Bone marrow (tissue), 2 donors: ENCODE measurements at regions not wholly inside any gene's neighbourhood (a gene's known extent, or its start where the extent isn't known, plus 50 kb on each side); places are given as distances from the start of the nearest gene placed in this dataset.

ENCODE experiments used
- DNase-seq, 2 donors: peaks; one replicate each; lab custom pipeline; 2025; lab: John Stamatoyannopoulos, UW

- no peak for DNase-seq
Observed at GRCh38 chr18:29693334-29693733, 1349.2 kb downstream of the DSC3 start.

- no peak for DNase-seq
Observed at GRCh38 chr18:29681578-29681977, 1361.0 kb downstream of the DSC3 start.

- no peak for DNase-seq
Observed at GRCh38 chr18:29664278-29665036, 1378.1 kb downstream of the DSC3 start.

GRCh38 chr18:29661924-29662323 lies 1380.6 kb downstream of the DSC3 start:
- DNase-seq, result no peak

- no peak for DNase-seq
Observed at GRCh38 chr18:29660777-29661176, 1381.8 kb downstream of the DSC3 start.

- DNase-seq, result no peak
Observed at GRCh38 chr18:29653671-29654215, 1388.8 kb downstream of the DSC3 start.

GRCh38 chr18:29652797-29653196 lies 1389.7 kb downstream of the DSC3 start:
- no peak for DNase-seq

- no peak for DNase-seq
Observed at GRCh38 chr18:29651122-29651680, 1391.3 kb downstream of the DSC3 start.

- DNase-seq, result no peak
Observed at GRCh38 chr18:29648891-29649290, 1393.7 kb downstream of the DSC3 start.

- DNase-seq, result no peak
Observed at GRCh38 chr18:29647700-29648099, 1394.8 kb downstream of the DSC3 start.

- DNase-seq, result no peak
Observed at GRCh38 chr18:29644276-29644675, 1398.3 kb downstream of the DSC3 start.

- DNase-seq, result no peak
Observed at GRCh38 chr18:29629493-29630036, 1413.0 kb downstream of the DSC3 start.

- no peak for DNase-seq
Observed at GRCh38 chr18:29626094-29626493, 1416.4 kb downstream of the DSC3 start.

GRCh38 chr18:29616867-29617266 lies 1425.7 kb downstream of the DSC3 start:
- no peak for DNase-seq

GRCh38 chr18:29608982-29609381 lies 1432.1 kb upstream of the CDH2 start:
- DNase-seq, result no peak

- no peak for DNase-seq
Observed at GRCh38 chr18:29605365-29605764, 1428.4 kb upstream of the CDH2 start.

- no peak for DNase-seq
Observed at GRCh38 chr18:29596959-29597358, 1420.0 kb upstream of the CDH2 start.

GRCh38 chr18:29594493-29594892 lies 1417.6 kb upstream of the CDH2 start:
- DNase-seq, result no peak

GRCh38 chr18:29588446-29589100 lies 1411.6 kb upstream of the CDH2 start:
- DNase-seq, result no peak

- DNase-seq, result no peak
Observed at GRCh38 chr18:29586210-29586609, 1409.3 kb upstream of the CDH2 start.

- DNase-seq, result no peak
Observed at GRCh38 chr18:29560270-29560669, 1383.3 kb upstream of the CDH2 start.

GRCh38 chr18:29556070-29556469 lies 1379.1 kb upstream of the CDH2 start:
- DNase-seq, result no peak

- DNase-seq, result no peak
Observed at GRCh38 chr18:29549759-29550158, 1372.8 kb upstream of the CDH2 start.
